GM12878 (cell line): ENCODE measurements at regions not wholly inside any gene's neighbourhood (a gene's known extent, or its start where the extent isn't known, plus 50 kb on each side); places are given as distances from the start of the nearest gene placed in this dataset.

Source experiments
- ATAC-seq: fragments of 200-7000 bp; cut with Tn5 transposase; 3 replicates; pipeline ENCODE4 v1.9.1; 2020; ENCODE audit warnings: mild to moderate bottlenecking, moderate library complexity
- BruUV-seq: library from RNA; stranded (reverse); fragments of 400-500 nt; replicated peaks from 2 replicates; lab custom pipeline; 2021; lab: Mats Ljungman, UMichigan
- CTCF ChIA-PET: fragments of 300-600 bp; sonication (Branson Sonifier 250); formaldehyde crosslinking; extraction: SDS; loops from one replicate; lab custom pipeline; 2021; ENCODE audit warnings: inconsistent platforms; lab: Yijun Ruan, JAX
- POLR2A ChIA-PET: fragments of 350-600 bp; formaldehyde crosslinking; extraction: SDS; loops from one replicate; lab custom pipeline; 2021; ENCODE audit warnings: inconsistent platforms; lab: Charles Lee
- RAD21 ChIA-PET: fragments of 300-600 bp; sonication (Branson Sonifier 250); formaldehyde crosslinking; loops from one replicate; lab custom pipeline; 2023; ENCODE audit warnings: antibody characterized with exemption; ENCODE audit not compliant: unreplicated experiment; lab: Charles Lee
- SMC1A ChIA-PET: fragments of 300-600 bp; sonication (Branson Sonifier 250); formaldehyde crosslinking; loops from one replicate; lab custom pipeline; 2023; ENCODE audit not compliant: unreplicated experiment, uncharacterized antibody; lab: Charles Lee
- DNase-seq: peaks from one replicate; pipeline ENCODE4 v3.0.0-alpha.2; 2011; ENCODE audit warnings: low read depth, low spot score
- FAIRE-seq: peaks from 3 replicates; lab custom pipeline; 2011; peaks lifted over from hg19 to GRCh38; lab: Jason Lieb, UNC
- H2AFZ ChIP-seq: 2 replicates; pipeline ENCODE4 v1.6.0; 2011; ENCODE audit warnings: low read depth, low read length, control low read depth; ENCODE audit not compliant: control insufficient read depth
- H3K27ac ChIP-seq: 2 replicates; pipeline ENCODE4 v1.5.1; 2011; ENCODE audit warnings: control low read depth; ENCODE audit not compliant: control insufficient read depth, insufficient read depth
- H3K27me3 ChIP-seq, 2 experiments: replicated peaks in 1 of 2; 2 replicates each; pipeline versions ENCODE4 v1.6.0 to v1.6.1; 2011; ENCODE audit warnings: low read length in 1 of 2; ENCODE audit not compliant: control insufficient read depth in 2 of 2, insufficient read depth in 2 of 2
- H3K36me3 ChIP-seq, 2 experiments: 2 replicates each; pipeline ENCODE4 v1.5.1; 2011; ENCODE audit warnings: low read length in 1 of 2; ENCODE audit not compliant: control insufficient read depth in 2 of 2, insufficient read depth in 2 of 2
- H3K4me1 ChIP-seq: 2 replicates; pipeline ENCODE4 v1.6.1; 2011; ENCODE audit warnings: mild to moderate bottlenecking, low read length, moderate library complexity, mixed read lengths; ENCODE audit not compliant: control insufficient read depth, insufficient read depth
- H3K4me2 ChIP-seq: 2 replicates; pipeline ENCODE4 v1.6.0; 2011; ENCODE audit warnings: control low read depth; ENCODE audit not compliant: control insufficient read depth, insufficient read depth
- H3K4me3 ChIP-seq: fragments of 200-600 bp; sonication (generic); 2 replicates; pipeline ENCODE4 v1.5.1; 2016
- H3K79me2 ChIP-seq: 2 replicates; pipeline ENCODE4 v1.6.0; 2011; ENCODE audit warnings: low read length; ENCODE audit not compliant: control insufficient read depth, insufficient read depth
- H3K9ac ChIP-seq: 2 replicates; pipeline ENCODE4 v1.8.0; 2011; ENCODE audit warnings: low read length, control low read depth, mixed read lengths; ENCODE audit not compliant: control insufficient read depth, insufficient read depth
- H3K9me3 ChIP-seq: replicated peaks from 3 replicates; pipeline ENCODE4 v1.5.1; 2011; ENCODE audit warnings: mild to moderate bottlenecking, low read length; ENCODE audit not compliant: control insufficient read depth, insufficient read depth
- H4K20me1 ChIP-seq: 2 replicates; pipeline ENCODE4 v1.6.0; 2011; ENCODE audit not compliant: control insufficient read depth, insufficient read depth
- BRCA1 ChIP-seq: IDR thresholded peaks from 2 replicates; pipeline ENCODE4 v1.6.1; 2011; ENCODE audit warnings: low read depth, low read length, improper control_type of control experiment
- CREB1 ChIP-seq: IDR thresholded peaks from 2 replicates; pipeline ENCODE4 v1.6.1; 2012; ENCODE audit warnings: low read depth, mild to moderate bottlenecking, inconsistent platforms
- NR2C1 ChIP-seq: fragments of 450-650 bp; IDR thresholded peaks from 2 replicates; pipeline ENCODE4 v1.6.1; 2017; ENCODE audit warnings: antibody characterized with exemption, mild to moderate bottlenecking, moderate library complexity
- SPI1 ChIP-seq: IDR thresholded peaks from 2 replicates; pipeline ENCODE4 v1.6.1; 2011; ENCODE audit warnings: low read depth, mild to moderate bottlenecking, low read length, moderate library complexity, borderline replicate concordance; ENCODE audit not compliant: insufficient read depth
- SRF ChIP-seq, 2 experiments: IDR thresholded peaks; 2 replicates each; pipeline ENCODE4 v1.6.1; 2011; ENCODE audit warnings: low read depth in 2 of 2, low read length in 2 of 2, mild to moderate bottlenecking in 1 of 2, moderate library complexity in 1 of 2
- ZZZ3 ChIP-seq: IDR thresholded peaks from 2 replicates; pipeline ENCODE4 v1.6.1; 2011; ENCODE audit warnings: low read depth; ENCODE audit not compliant: control insufficient read depth, insufficient read length
- WGBS: methylation state at CpG from one replicate; pipeline ENCODE4 v1.1.6; 2016; ENCODE audit warnings: low lambda C conversion rate; ENCODE audit not compliant: insufficient replicate concordance, insufficient coverage; ENCODE audit errors: missing lambda C conversion rate; 5-methylcytosine and 5-hydroxymethylcytosine counted together
- in situ Hi-C: fragments of 300-500 bp; cut with MboI; formaldehyde crosslinking; loops from 9 replicates; pipeline ENCODE4 v1.14.3; 2018; ENCODE audit warnings: mixed read lengths
- intact Hi-C: fragments of 100-400 bp; cut with micrococcal nuclease; formaldehyde crosslinking; loops from one replicate; pipeline ENCODE4 v1.14.2; 2022; ENCODE audit not compliant: unreplicated experiment
- TF ChIP-seq, protein P1 (sequence below): fragments of 450-650 bp; formaldehyde crosslinking; IDR thresholded peaks from 2 replicates; pipeline ENCODE4 v1.4.0; 2020; ENCODE audit warnings: mild to moderate bottlenecking, moderate library complexity
- TF ChIP-seq, protein P2 (sequence below): fragments of 450-650 bp; IDR thresholded peaks from 2 replicates; pipeline ENCODE4 v1.6.1; 2018; ENCODE audit warnings: mild to moderate bottlenecking, low read depth, moderate library complexity; ENCODE audit not compliant: partially characterized antibody

DNA sequence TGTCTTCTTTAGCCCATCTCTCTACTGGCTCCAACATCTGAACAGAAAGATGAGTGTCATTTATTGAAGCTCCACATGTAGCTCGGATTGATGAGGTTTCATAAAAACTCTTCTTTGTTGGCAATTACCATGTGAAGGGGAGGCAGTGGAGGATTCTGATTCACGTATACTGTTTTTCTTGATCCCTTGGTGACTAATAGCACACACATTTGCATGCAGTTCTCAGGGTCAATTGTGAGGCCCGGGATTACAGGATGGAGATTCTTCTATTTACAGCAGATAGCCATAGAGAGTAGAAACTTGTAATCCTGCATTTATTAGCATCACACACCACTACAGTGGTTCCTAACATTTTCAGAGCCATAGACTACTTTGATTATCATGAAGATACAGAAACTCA lies 133.2 kb upstream of the MARCHF11 start:
- intact Hi-C loops: no loop called here
- Histone ChIP-seq H3K27ac (no peak overlapping the region), H3K79me2 (no peaks in the 10 kb centered on the region), H3K36me3 (no peaks in the 10 kb centered on the region), H4K20me1 (no peaks in the 10 kb centered on the region), H3K9me3 (no peaks in the 10 kb centered on the region), H3K27me3 (no peaks in the 10 kb centered on the region), H3K4me2 (no peak overlapping the region), H3K4me3 (no peak overlapping the region), H3K4me1 (no peaks in the 10 kb centered on the region), H3K9ac (no peak overlapping the region), H2AFZ (no peak overlapping the region)
- in situ Hi-C loops: no loop called here
- RAD21 ChIA-PET: no interaction called here
- POLR2A ChIA-PET: no interaction called here
- ATAC-seq (no peak), FAIRE-seq (no peak), DNase-seq (no peak)
- WGBS: 31% methylated on average over 3 of the region's 3 CpGs
- no peak for TF ChIP-seq NR2C1
- TF ChIP-seq, protein P1, sequence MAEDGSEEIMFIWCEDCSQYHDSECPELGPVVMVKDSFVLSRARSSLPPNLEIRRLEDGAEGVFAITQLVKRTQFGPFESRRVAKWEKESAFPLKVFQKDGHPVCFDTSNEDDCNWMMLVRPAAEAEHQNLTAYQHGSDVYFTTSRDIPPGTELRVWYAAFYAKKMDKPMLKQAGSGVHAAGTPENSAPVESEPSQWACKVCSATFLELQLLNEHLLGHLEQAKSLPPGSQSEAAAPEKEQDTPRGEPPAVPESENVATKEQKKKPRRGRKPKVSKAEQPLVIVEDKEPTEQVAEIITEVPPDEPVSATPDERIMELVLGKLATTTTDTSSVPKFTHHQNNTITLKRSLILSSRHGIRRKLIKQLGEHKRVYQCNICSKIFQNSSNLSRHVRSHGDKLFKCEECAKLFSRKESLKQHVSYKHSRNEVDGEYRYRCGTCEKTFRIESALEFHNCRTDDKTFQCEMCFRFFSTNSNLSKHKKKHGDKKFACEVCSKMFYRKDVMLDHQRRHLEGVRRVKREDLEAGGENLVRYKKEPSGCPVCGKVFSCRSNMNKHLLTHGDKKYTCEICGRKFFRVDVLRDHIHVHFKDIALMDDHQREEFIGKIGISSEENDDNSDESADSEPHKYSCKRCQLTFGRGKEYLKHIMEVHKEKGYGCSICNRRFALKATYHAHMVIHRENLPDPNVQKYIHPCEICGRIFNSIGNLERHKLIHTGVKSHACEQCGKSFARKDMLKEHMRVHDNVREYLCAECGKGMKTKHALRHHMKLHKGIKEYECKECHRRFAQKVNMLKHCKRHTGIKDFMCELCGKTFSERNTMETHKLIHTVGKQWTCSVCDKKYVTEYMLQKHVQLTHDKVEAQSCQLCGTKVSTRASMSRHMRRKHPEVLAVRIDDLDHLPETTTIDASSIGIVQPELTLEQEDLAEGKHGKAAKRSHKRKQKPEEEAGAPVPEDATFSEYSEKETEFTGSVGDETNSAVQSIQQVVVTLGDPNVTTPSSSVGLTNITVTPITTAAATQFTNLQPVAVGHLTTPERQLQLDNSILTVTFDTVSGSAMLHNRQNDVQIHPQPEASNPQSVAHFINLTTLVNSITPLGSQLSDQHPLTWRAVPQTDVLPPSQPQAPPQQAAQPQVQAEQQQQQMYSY (CRISPR knock-in tag): no peak
- SMC1A ChIA-PET: no interaction called here
- CTCF ChIA-PET: no interaction called here
- BruUV-seq: no TSS peak

DNA sequence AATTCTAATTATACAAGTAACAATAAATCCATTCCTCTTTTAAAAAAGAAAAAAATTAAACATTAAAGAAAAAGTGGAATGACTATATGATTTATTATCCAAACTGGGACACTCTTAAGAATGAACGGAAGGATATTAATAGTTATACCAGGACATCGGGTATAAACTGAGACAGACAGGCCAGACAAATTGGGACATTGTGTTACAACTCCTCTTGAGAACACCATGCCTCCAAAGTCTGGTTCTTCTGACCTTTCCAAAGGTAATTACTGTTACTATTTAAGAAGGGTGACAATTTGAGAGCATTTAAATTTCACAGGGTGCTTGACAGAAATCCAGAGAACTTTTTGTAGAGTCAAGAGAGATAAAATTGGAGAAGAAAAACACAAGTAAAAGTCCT lies 132.1 kb upstream of the MARCHF11 start:
- FAIRE-seq (no peak), ATAC-seq (no peak), DNase-seq (no peak)
- CTCF ChIA-PET: no interaction called here
- Histone ChIP-seq H3K36me3 (no peaks in the 10 kb centered on the region), H3K9ac (no peak overlapping the region), H3K4me3 (no peak overlapping the region), H3K4me1 (no peaks in the 10 kb centered on the region), H3K9me3 (no peaks in the 10 kb centered on the region), H4K20me1 (no peaks in the 10 kb centered on the region), H3K4me2 (no peak overlapping the region), H2AFZ (no peak overlapping the region), H3K27ac (no peak overlapping the region), H3K79me2 (no peaks in the 10 kb centered on the region), H3K27me3 (no peaks in the 10 kb centered on the region)
- SMC1A ChIA-PET: no interaction called here
- whole genome bisulfite sequencing: 40% methylated on average over 2 of the region's 2 CpGs
- BruUV-seq: no TSS peak
- in situ Hi-C loops: no loop called here
- intact Hi-C loops: no loop called here
- RAD21 ChIA-PET: no interaction called here
- POLR2A ChIA-PET: no interaction called here
- TF ChIP-seq BRCA1 (no peak), SPI1 (no peak), CREB1 (no peak), ZZZ3 (no peak), SRF (IDR thresholded peaks at IDR 0.05; ENCODE audit: low read depth in 2 of 2, low read length in 2 of 2) (no peak)
- TF ChIP-seq, protein P2, sequence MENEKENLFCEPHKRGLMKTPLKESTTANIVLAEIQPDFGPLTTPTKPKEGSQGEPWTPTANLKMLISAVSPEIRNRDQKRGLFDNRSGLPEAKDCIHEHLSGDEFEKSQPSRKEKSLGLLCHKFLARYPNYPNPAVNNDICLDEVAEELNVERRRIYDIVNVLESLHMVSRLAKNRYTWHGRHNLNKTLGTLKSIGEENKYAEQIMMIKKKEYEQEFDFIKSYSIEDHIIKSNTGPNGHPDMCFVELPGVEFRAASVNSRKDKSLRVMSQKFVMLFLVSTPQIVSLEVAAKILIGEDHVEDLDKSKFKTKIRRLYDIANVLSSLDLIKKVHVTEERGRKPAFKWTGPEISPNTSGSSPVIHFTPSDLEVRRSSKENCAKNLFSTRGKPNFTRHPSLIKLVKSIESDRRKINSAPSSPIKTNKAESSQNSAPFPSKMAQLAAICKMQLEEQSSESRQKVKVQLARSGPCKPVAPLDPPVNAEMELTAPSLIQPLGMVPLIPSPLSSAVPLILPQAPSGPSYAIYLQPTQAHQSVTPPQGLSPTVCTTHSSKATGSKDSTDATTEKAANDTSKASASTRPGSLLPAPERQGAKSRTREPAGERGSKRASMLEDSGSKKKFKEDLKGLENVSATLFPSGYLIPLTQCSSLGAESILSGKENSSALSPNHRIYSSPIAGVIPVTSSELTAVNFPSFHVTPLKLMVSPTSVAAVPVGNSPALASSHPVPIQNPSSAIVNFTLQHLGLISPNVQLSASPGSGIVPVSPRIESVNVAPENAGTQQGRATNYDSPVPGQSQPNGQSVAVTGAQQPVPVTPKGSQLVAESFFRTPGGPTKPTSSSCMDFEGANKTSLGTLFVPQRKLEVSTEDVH: no peak
